Activated CD4-positive, CD25-positive, alpha-beta regulatory T cell (primary cell): ENCODE measurements at regions not wholly inside any gene's neighbourhood (a gene's known extent, or its start where the extent isn't known, plus 50 kb on each side); places are given as distances from the start of the nearest gene placed in this dataset.
A peak's percentile ranks its signal among the peaks of the same experiment; 100 is the strongest.
"Not testable (repeated sequence)": the region's sequence is repeated elsewhere in the genome, so short reads cannot be mapped to it uniquely, and the experiment has no call there.

Source experiments
- DNase-seq, 4 experiments: peaks; one replicate each; lab custom pipeline; 2025; lab: John Stamatoyannopoulos, UW

DNA sequence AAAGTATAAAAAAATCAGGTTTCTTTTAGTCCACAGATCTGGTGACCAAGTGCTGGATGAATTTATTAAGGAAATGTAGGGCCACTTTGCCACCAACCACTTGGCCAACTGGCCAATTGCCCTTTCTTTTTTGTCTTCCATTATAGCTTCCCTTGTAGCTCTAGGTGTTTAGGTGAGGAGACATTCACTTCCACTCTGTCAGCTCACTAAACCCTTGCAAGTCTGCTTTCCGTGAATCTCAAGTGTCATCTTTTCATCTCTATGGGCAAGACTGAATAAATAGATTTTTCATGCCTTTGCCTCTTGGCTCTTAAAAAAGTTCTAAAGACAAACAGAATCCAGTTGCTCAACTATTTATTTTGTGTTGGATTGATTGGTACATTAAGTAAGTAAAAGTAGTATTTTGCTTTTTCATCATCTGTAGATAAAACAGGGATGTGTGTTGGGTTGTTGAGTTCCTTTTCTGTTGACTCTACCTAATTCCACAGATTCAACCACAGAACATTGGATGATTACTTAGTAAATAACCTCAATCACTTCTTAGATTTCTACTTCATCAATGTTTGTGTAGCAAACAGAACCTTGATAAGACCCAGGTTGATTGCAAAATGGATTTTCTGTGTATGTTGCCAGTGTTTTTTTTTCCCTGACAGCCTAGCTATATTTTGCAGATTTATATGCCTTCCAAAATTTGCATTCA lies 68.1 kb upstream of the GRXCR1 start:
- DNase-seq: no peak

DNA sequence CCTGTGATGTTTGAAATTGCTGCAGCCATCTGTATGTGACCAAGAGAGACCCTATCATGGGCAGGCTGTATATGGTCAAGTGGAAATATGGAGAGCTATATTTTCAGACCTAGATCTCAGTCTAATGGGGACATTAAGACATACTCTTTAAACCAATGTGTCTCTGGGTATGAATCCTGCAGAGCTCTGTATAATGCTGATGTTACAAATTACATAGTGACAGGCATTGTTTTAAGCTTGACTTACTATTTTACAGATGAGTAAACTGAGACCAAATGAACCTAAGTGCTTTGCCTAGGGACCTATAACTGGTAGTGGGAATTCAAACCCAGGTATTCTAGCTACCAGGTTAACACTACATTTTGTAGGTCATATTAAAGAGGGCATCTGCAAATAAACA lies 71.3 kb upstream of the GRXCR1 start:
- DNase-seq: no peak

- DNase-seq: no peak
Measured at GRCh38 chr4:42819863-42820514, 72.5 kb upstream of the GRXCR1 start.

GRCh38 chr4:42817913-42818312 lies 74.6 kb upstream of the GRXCR1 start:
- no peak for DNase-seq

- no peak for DNase-seq
Measured at GRCh38 chr4:42816880-42817400, 75.6 kb upstream of the GRXCR1 start.

DNA sequence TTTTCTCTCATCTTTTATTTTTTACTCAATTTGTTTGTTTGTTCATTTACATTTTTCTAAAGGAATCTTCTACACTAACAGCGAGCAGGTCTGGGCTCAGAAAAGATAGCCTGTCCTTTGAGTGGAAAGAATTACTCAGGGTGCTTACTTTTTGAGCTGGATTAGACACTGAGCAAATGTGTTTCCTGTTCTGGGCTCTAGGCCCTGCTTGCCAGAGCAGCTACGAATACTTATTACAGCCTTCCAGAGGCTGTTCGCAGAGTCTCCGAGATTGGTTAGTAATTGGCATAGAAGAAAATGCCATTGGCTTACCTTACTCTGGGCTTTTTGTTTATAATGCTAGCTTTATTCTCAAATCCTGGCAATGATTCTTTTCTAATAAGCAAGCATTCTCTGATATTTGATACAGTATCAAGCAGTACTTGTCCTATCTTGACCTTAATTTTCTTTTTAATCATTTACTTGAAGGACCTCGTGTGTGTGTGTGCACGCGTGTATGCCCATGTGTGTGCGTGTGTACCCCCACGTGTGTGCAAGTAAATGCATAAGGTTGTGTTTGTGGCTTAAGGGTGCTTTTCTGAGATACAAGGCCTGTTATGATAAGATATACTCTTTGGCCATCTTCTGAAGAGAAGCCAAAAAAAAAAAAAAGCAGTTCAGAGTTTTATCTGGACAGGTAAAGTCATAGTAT lies 76.2 kb upstream of the GRXCR1 start:
- no peak for DNase-seq

GRCh38 chr4:42809419-42810084 lies 83.0 kb upstream of the GRXCR1 start:
- DNase-seq: no peak

DNA sequence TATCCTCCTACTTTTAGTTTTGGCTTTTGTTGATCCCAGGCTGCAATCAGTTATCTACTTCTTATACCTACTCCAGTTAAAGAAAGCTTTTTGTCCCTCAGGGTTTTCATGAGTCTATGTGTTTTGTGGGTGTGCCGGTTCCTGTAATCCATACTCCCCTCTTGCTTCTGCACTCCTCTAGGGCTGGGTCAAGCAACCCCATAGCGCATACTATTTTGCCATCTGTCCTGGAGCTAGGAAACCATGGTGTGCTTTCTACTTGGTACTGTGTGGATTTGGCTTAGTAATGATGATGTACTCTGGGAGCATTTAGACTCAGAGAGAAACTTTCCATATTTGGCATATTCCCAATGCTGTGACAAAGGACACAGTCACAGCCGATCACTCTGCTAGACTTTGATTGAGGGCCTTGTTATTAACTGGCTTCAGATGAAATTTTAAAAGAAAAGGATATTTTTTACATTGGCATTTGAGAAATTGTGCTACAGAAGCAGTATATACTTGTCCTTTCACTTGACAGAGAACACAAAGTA lies 86.1 kb upstream of the GRXCR1 start:
- DNase-seq: no peak

DNA sequence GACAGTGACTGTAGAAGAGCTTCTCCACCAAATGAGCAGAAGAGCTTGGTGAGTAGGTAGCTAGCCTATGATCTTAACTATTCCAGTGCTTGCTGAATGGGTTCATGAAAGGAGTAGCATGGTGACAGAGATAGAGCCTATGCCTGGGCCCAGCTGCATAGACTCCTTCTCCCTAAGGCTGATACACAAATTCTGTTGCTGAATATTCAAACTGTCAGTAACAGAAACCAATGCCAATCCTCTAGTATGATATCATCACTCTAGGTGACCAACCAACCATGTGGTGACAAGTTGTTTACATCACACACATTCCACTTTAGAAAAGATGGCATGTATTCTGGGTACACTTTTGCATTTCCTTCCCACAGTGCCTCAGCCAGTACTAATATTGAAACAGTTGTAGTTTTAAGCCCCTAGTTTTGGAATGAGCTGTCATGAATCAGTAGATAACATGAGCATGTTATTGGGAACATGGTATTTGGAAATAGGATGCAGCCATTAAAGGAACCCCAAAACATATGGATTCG lies 103.4 kb upstream of the GRXCR1 start:
- DNase-seq: no peak

- DNase-seq: no peak
Measured at GRCh38 chr4:42787079-42787463, 105.4 kb upstream of the GRXCR1 start.

GRCh38 chr4:42786350-42787078 lies 106.0 kb upstream of the GRXCR1 start:
- no peak for DNase-seq

GRCh38 chr4:42785817-42786216 lies 106.7 kb upstream of the GRXCR1 start:
- DNase-seq: no peak

DNA sequence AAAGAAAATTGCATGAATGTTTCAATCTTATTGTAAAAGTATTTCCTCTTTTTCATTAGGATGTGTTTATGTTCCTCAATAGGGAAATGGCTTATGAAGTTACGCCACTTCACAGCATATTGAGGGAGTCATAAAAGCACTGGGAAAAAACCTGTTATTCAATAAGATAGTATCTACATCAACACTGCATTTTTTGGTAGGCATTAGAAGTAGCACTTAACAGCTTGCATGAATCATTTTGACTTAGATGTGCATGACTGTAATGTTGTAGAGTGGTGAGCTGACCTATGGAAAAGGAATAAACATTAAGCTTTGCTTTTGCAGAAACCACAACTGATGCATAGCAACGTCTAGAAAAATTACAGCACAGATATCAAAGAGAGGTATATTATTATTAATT lies 111.2 kb upstream of the GRXCR1 start:
- no peak for DNase-seq

GRCh38 chr4:42778349-42778748 lies 114.2 kb upstream of the GRXCR1 start:
- no peak for DNase-seq

DNA sequence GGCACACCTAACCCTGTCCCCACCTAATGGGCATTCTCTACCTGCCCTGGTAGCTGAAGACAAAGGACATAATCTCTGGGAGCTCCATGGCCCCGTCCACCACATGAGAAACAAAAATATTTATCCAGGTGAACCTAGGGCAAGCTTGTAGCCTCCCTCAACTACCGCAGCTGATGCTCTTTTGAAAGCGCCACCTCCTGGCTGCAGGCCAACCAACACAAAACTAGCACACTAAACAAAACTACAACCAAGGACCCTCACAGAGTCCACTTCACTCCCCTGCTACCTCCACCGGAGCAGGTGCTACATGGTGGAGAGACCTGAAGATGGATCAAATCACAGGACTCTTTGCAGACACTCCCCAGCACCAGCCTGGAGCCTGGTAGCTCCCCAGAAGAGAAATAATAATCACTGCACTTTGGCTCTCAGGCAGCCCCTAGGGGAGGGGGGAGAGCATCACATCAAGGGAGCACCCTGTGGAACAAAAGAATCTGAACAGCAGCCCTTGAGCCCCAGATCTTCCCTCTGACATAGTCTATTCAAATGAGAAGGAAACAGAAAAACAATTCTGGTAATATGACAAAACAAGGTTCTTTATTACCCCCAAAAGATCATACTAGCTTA lies 111.3 kb upstream of the ATP8A1 start:
- no peak for DNase-seq

- no peak for DNase-seq
Measured at GRCh38 chr4:42767669-42768068, 110.8 kb upstream of the ATP8A1 start.

DNA sequence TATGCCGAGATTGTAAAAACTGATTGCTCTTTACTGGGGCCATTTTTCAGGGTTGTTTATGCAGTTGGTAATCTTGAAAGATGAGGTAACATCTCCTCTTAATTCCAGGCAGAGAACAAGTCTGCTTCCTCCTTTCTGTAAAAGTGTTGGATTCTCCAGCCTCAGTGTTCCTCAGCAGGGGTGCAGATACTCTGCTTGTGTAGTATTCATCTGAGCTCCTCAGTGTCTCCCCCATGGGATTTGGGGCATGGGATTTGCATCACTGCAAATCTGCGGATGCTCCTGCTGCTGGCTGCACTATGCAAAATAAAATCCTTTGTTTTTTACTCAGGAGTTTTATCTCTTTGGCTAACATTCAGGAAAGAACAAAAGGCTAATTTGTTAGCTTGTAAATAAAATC lies 104.9 kb upstream of the ATP8A1 start:
- DNase-seq: no peak

DNA sequence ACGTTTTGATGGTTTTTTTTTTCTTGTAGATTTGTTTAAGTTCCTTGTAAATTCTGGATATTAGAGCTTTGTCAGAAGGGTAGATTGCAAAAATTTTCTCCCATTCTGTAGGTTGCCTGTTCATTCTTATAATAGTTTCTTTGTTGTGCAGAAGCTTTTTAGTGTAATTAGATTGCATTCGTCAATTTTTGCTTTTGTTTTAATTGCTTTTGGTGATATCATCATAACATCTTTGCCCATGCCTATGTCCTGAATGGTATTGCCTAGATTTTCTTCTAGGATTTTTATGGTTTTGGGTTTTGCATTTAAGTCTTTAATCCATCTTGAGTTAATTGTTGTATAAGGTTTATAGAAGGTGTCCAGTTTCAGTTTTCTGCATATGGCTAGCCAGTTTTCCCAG lies 98.1 kb upstream of the ATP8A1 start:
- not testable (repeated sequence) for DNase-seq

- no peak for DNase-seq
Measured at GRCh38 chr4:42751587-42751986, 94.7 kb upstream of the ATP8A1 start.

DNA sequence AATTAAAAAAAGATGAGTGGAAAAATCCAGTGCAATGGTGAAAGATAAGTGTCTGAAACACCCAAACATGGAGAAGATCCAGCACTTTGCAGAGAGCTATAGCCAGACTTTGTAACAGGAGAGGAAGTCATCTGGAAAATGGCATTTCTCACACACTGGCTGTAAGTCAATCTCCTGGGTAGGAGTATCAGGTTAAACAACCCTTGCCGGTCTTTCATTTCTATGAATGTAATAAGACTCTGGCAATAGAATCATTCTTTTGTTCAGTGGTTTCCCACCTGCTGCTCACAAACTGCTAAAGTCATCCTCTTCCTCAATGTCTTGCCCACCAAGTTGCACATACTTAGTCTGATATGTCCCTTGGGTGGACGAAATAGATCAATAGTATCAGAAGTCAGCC lies 94.0 kb upstream of the ATP8A1 start:
- DNase-seq: no peak

DNA sequence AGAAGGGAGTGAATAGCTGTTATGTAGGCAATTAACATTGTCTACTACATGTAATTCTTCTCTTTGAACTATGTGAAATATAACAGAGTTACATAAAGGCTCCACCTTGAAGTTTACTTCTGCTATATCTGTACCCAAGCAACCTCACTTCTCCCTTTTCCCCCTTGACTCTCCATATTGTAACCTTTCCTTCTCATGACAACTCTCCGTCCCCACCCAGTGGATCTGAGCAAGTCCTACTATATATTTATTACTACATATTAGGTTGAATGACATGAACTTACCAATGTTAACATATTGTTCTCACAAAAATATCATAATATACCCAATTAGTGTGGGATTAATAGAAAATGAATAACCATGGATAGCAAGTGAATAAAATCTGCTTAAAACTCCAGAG lies 93.2 kb upstream of the ATP8A1 start:
- peak in 1 of 4 experiments; percentile 1 for DNase-seq
